ENCODE measurements at regions not wholly inside any gene's neighbourhood (a gene's known extent, or its start where the extent isn't known, plus 50 kb on each side); places are given as distances from the start of the nearest gene placed in this dataset.

GRCh38 chrX:1938190-1938589 lies 323.3 kb downstream of the ASMT start:
- Histone ChIP-seq H3K36me3 (no peaks in the 10 kb centered on the region), H3K27me3 (no peaks in the 10 kb centered on the region), H3K4me1 (no peaks in the 10 kb centered on the region), H3K27ac (no peak overlapping the region), H3K9me3 (no peaks in the 10 kb centered on the region), H3K4me3 (no peak overlapping the region)
- ATAC-seq (no peak), DNase-seq (no peak)
- WGBS (ENCODE audit: insufficient coverage, low coverage, low lambda C conversion rate, missing lambda C conversion rate): 85% methylated on average over 6 of the region's 6 CpGs
- intact Hi-C loops (cut with DNase I): no loop called here
- no peak for TF ChIP-seq POLR2A (IDR thresholded peaks at IDR 0.05)
- no peak for TF ChIP-seq CTCF (IDR thresholded peaks at IDR 0.05)

- H3K36me3 ChIP-seq: no peaks in the 10 kb centered on the region
- TF ChIP-seq POLR2A (IDR thresholded peaks at IDR 0.05) (no peak), CTCF (IDR thresholded peaks at IDR 0.05) (no peak)
- no peak for ATAC-seq
Observed at GRCh38 chrX:1941321-1941720, 326.5 kb downstream of the ASMT start.

GRCh38 chrX:1945879-1946278 lies 331.0 kb downstream of the ASMT start:
- no peaks in the 10 kb centered on the region for H3K4me1 ChIP-seq
- TF ChIP-seq CTCF (IDR thresholded peaks at IDR 0.05) (no peak), POLR2A (IDR thresholded peaks at IDR 0.05) (no peak)
- ATAC-seq (no peak), DNase-seq (no peak)
- H3K9me3 ChIP-seq: no peaks in the 10 kb centered on the region
- no peaks in the 10 kb centered on the region for H3K27me3 ChIP-seq
- intact Hi-C loops (cut with DNase I): no loop called here
- whole genome bisulfite sequencing (ENCODE audit: insufficient coverage, low coverage, low lambda C conversion rate, missing lambda C conversion rate): 91% methylated on average over 6 of the region's 10 CpGs
- no peak overlapping the region for H3K27ac ChIP-seq
- H3K36me3 ChIP-seq: no peaks in the 10 kb centered on the region
- no peak overlapping the region for H3K4me3 ChIP-seq

More at GRCh38 chrX:1941321-1941720, 326.5 kb downstream of the ASMT start:
- no peak for DNase-seq
- no peaks in the 10 kb centered on the region for H3K4me1 ChIP-seq
- intact Hi-C loops (cut with DNase I): no loop called here
- no peak overlapping the region for H3K4me3 ChIP-seq
- H3K27me3 ChIP-seq: no peaks in the 10 kb centered on the region
- no peaks in the 10 kb centered on the region for H3K9me3 ChIP-seq
- no peak overlapping the region for H3K27ac ChIP-seq
- WGBS (ENCODE audit: insufficient coverage, low coverage, low lambda C conversion rate, missing lambda C conversion rate): 70% methylated on average over 6 of the region's 6 CpGs

- no peaks in the 10 kb centered on the region for H3K9me3 ChIP-seq
- whole genome bisulfite sequencing (ENCODE audit: insufficient coverage, low coverage, low lambda C conversion rate, missing lambda C conversion rate): 96% methylated on average over 9 of the region's 9 CpGs
- no peaks in the 10 kb centered on the region for H3K27me3 ChIP-seq
- no peak overlapping the region for H3K27ac ChIP-seq
- no peak overlapping the region for H3K4me3 ChIP-seq
- ATAC-seq: no peak
- TF ChIP-seq POLR2A (IDR thresholded peaks at IDR 0.05) (no peak), CTCF (IDR thresholded peaks at IDR 0.05) (no peak)
- intact Hi-C loops (cut with DNase I): no loop called here
- DNase-seq: no peak
- H3K36me3 ChIP-seq: no peaks in the 10 kb centered on the region
- H3K4me1 ChIP-seq: no peaks in the 10 kb centered on the region
Observed at GRCh38 chrX:1946974-1947373, 332.1 kb downstream of the ASMT start.
